Pancreas (tissue), 10 donors: ENCODE measurements at regions not wholly inside any gene's neighbourhood (a gene's known extent, or its start where the extent isn't known, plus 50 kb on each side); places are given as distances from the start of the nearest gene placed in this dataset.

Experiments used
- ATAC-seq, 4 donors: fragments of 200-7000 bp; cut with Tn5 transposase; one replicate each; pipeline versions ENCODE4 v1.8.0 to v1.9.1; 2020; ENCODE audit warnings: mild to moderate bottlenecking in 4 of 4, moderate library complexity in 4 of 4
- DNase-seq, 6 donors: peaks; one replicate each; pipeline ENCODE4 v3.0.0-alpha.2; 2020
- FAIRE-seq: peaks from 2 replicates; lab custom pipeline; 2012; peaks lifted over from hg19 to GRCh38; lab: Jason Lieb, UNC
- H3K27ac ChIP-seq, 4 donors: fragments of 200-600 bp; sonication (generic); 1 replicate in 3 of 4; 2 replicates in 1 of 4; pipeline versions ENCODE4 v1.5.0 to v1.8.0; 2020
- H3K27me3 ChIP-seq, 4 donors: fragments of 200-600 bp; one replicate each; pipeline ENCODE4 v1.8.0; 2021
- H3K36me3 ChIP-seq, 3 donors: fragments of 200-600 bp; sonication (generic) in 1 of 3; one replicate each; pipeline versions ENCODE4 v1.5.0 to v1.8.0; 2020 to 2021
- H3K4me1 ChIP-seq, 3 donors: fragments of 200-600 bp; one replicate each; pipeline ENCODE4 v1.8.0; 2021
- H3K4me3 ChIP-seq, 4 donors: fragments of 200-600 bp; sonication (generic) in 2 of 4; one replicate each; pipeline versions ENCODE4 v1.5.0 to v1.8.0; 2020 to 2021
- H3K9me3 ChIP-seq, 4 donors: fragments of 200-600 bp; one replicate each; pipeline ENCODE4 v1.8.0; 2021
- CTCF ChIP-seq, 4 donors: fragments of 200-600 bp; sonication (generic) in 3 of 4; IDR thresholded peaks; one replicate each; pipeline versions ENCODE4 v1.5.0 to v1.8.0; 2021; ENCODE audit warnings: antibody characterized with exemption in 4 of 4
- WGBS, 2 donors: extraction: QIAGEN DNeasy Blood & Tissue Kit; methylation state at CpG; one replicate each; pipeline ENCODE4 v1.1.7; 2013; 5-methylcytosine and 5-hydroxymethylcytosine counted together
- intact Hi-C, 3 donors: fragments of 100-400 bp; cut with DNase I; formaldehyde crosslinking; loops; one replicate each; pipeline versions ENCODE4 v1.11.1 to v1.14.2; 2022
- donor health status: healthy with polysubstance abuse.
- donor health status: DM: no; HTN: no; CAD: no; lungs with moderate emphysema.
- donor health status: DM: no; HTN: no; CAD: no.
- donor health status: control.
- donor health status: control.
- donor health status: Bipolar disorder and iron deficiency.
- donor health status: DM: yes; HTN: yes; CAD: no.
- donor health status: DM: no; HTN: no; CAD: no.
- donor health status: DM: no; HTN: no; CAD: no.
- donor health status: DM: yes; HTN: yes; CAD: no.

- WGBS, 2 donors: 68 to 73% methylated on average over 4 of the region's 4 CpGs
- Histone ChIP-seq H3K9me3 (no peaks in the 10 kb centered on the region), H3K36me3 (no peaks in the 10 kb centered on the region), H3K27ac (no peak overlapping the region), H3K4me1 (peaks cover 0 to 8% (median 0%) of the 10 kb centered on the region in 3 donors), H3K27me3 (no peaks in the 10 kb centered on the region), H3K4me3 (no peak overlapping the region)
- TF ChIP-seq CTCF (IDR thresholded peaks at IDR 0.05): no peak
- DNase-seq (no peak), ATAC-seq (no peak), FAIRE-seq (no peak)
- intact Hi-C loops: loop anchor here in 1 of 3 donors (10.0 kb wide), 1 partner anchor 60 kb away; no protein-coding TSS in a partner anchor
Observed at GRCh38 chr16:79725051-79725450, 124.5 kb upstream of the MAF start.

GRCh38 chr16:79723583-79724168 lies 123.1 kb upstream of the MAF start:
- no peak overlapping the region for H3K4me3 ChIP-seq
- H3K36me3 ChIP-seq: no peaks in the 10 kb centered on the region
- H3K4me1 ChIP-seq: peaks cover 0 to 8% (median 0%) of the 10 kb centered on the region in 3 donors
- DNase-seq (peak; percentile 21 to 75 (median 66)), ATAC-seq (peak; percentile 77 to 95 (median 90)), FAIRE-seq (no peak)
- WGBS, 2 donors: 25 to 32% methylated on average over 8 of the region's 8 CpGs
- no peaks in the 10 kb centered on the region for H3K27me3 ChIP-seq
- peak overlapping the region in 2 of 4 donors; percentile 18 to 36 for H3K27ac ChIP-seq
- intact Hi-C loops: loop anchor here in 1 of 3 donors (10.0 kb wide), 1 partner anchor 59 kb away; no protein-coding TSS in a partner anchor
- H3K9me3 ChIP-seq: no peaks in the 10 kb centered on the region
- no peak for TF ChIP-seq CTCF (IDR thresholded peaks at IDR 0.05)

GRCh38 chr16:79721270-79721669 lies 120.7 kb upstream of the MAF start:
- DNase-seq: no peak
- Histone ChIP-seq H3K4me3 (no peak overlapping the region), H3K27ac (no peak overlapping the region)

GRCh38 chr16:79717333-79718137 lies 117.0 kb upstream of the MAF start:
- no peak overlapping the region for H3K4me3 ChIP-seq
- 84 to 86% methylated on average over 8 of the region's 8 CpGs for WGBS, 2 donors
- H3K36me3 ChIP-seq: no peaks in the 10 kb centered on the region
- intact Hi-C loops: no loop called here
- DNase-seq (no peak), ATAC-seq (no peak), FAIRE-seq (no peak)
- H3K4me1 ChIP-seq: peaks cover 0 to 23% (median 20%) of the 10 kb centered on the region in 3 donors
- no peak overlapping the region for H3K27ac ChIP-seq
- no peaks in the 10 kb centered on the region for H3K9me3 ChIP-seq
- no peaks in the 10 kb centered on the region for H3K27me3 ChIP-seq
- TF ChIP-seq CTCF (IDR thresholded peaks at IDR 0.05): no peak

More at GRCh38 chr16:79721270-79721669, 120.7 kb upstream of the MAF start:
- Histone ChIP-seq H3K27me3 (no peaks in the 10 kb centered on the region), H3K4me1 (peaks cover 0 to 8% (median 0%) of the 10 kb centered on the region in 3 donors), H3K36me3 (no peaks in the 10 kb centered on the region), H3K9me3 (no peaks in the 10 kb centered on the region)
- TF ChIP-seq CTCF (IDR thresholded peaks at IDR 0.05): no peak
- intact Hi-C loops: loop anchor here in 1 of 3 donors (10.0 kb wide), 1 partner anchor 56 kb away; no protein-coding TSS in a partner anchor
- 57 to 66% methylated on average over 6 of the region's 6 CpGs for WGBS, 2 donors
- FAIRE-seq (peak; percentile 66), ATAC-seq (no peak)
